ENCODE measurements at regions not wholly inside any gene's neighbourhood (a gene's known extent, or its start where the extent isn't known, plus 50 kb on each side); places are given as distances from the start of the nearest gene placed in this dataset.

GRCh38 chr13:66139250-66139649, 1090.9 kb downstream of the PCDH9 start:
- no peak overlapping the region for H4K8ac ChIP-seq (ENCODE audit: low read depth in 2 of 2, low read length in 2 of 2)
- H3K18ac ChIP-seq (ENCODE audit: low read depth, low read length): no peak overlapping the region
- no peak overlapping the region for H2BK20ac ChIP-seq (ENCODE audit: low read depth, low read length)
- H4K20me1 ChIP-seq (ENCODE audit: insufficient read depth, low read length): no peaks in the 10 kb centered on the region
- in situ Hi-C loops (cut with MboI; ENCODE audit: low sequenced_read_pairs): no loop called here
- no peaks in the 10 kb centered on the region for H3K36me3 ChIP-seq (ENCODE audit: control insufficient read depth, insufficient read depth, low read length)
- H2AFZ ChIP-seq (replicated peaks; ENCODE audit: low read length, poor library complexity): no peak overlapping the region
- BruUV-seq (replicated peaks): no TSS peak
- intact Hi-C loops (cut with micrococcal nuclease): no loop called here
- no peak overlapping the region for H2BK120ac ChIP-seq (ENCODE audit: low read depth, low read length)
- H3K23ac ChIP-seq (ENCODE audit: low read depth, low read length): no peak overlapping the region
- H3K4ac ChIP-seq (ENCODE audit: low read depth, low read length): no peak overlapping the region
- WGBS, 2 experiments (ENCODE audit: extremely low coverage in 2 of 2, insufficient read length in 1 of 2): no CpG with 5 or more reads among the region's 3 CpGs
- dilution Hi-C loops (cut with HindIII; ENCODE audit: low sequenced_read_pairs, unreplicated experiment): no loop called here
- ChIA-PET CTCF (no interaction called here), POLR2A (ENCODE audit: unreplicated experiment) (no interaction called here)
- no peaks in the 10 kb centered on the region for H3K9me3 ChIP-seq (ENCODE audit: control insufficient read depth, insufficient read depth, low read length)
- H2AK5ac ChIP-seq (ENCODE audit: low read depth, low read length): no peak overlapping the region
- no peak overlapping the region for H2BK5ac ChIP-seq (ENCODE audit: low read depth, low read length, poor library complexity, severe bottlenecking)
- no peak overlapping the region for H4K5ac ChIP-seq (ENCODE audit: low read depth, low read length)
- H3K27me3 ChIP-seq (ENCODE audit: control insufficient read depth, insufficient read depth, low read length): no peaks in the 10 kb centered on the region
- no peak overlapping the region for H3K56ac ChIP-seq (ENCODE audit: extremely low read depth, insufficient read depth, low read length)
- no peaks in the 10 kb centered on the region for H3K79me1 ChIP-seq (ENCODE audit: low read depth in 1 of 2, low read length in 2 of 2)
- H3K4me3 ChIP-seq (ENCODE audit: insufficient read depth, low read depth, low read length): no peak overlapping the region
- H3K9me1 ChIP-seq (ENCODE audit: insufficient read depth, low read length): no peaks in the 10 kb centered on the region
- no peak overlapping the region for H4K91ac ChIP-seq (ENCODE audit: insufficient read depth, low read depth, low read length)
- no peak overlapping the region for H3K27ac ChIP-seq (ENCODE audit: insufficient read depth, low read length)
- H3K9ac ChIP-seq (ENCODE audit: low read depth, low read length): no peak overlapping the region
- H2AK9ac ChIP-seq (replicated peaks; ENCODE audit: low read depth, low read length, poor library complexity): no peak overlapping the region
- ATAC-seq (ENCODE audit: low read depth) (no peak), DNase-seq (no peak)
- H3K4me1 ChIP-seq (ENCODE audit: control insufficient read depth, insufficient read depth, low read length): no peaks in the 10 kb centered on the region
- H2BK15ac ChIP-seq (ENCODE audit: low read depth, low read length): no peak overlapping the region
- TF ChIP-seq MAZ (IDR thresholded peaks at IDR 0.05; ENCODE audit: borderline replicate concordance, low read depth, low read length) (no peak), RFX5 (IDR thresholded peaks at IDR 0.05; ENCODE audit: low read depth, low read length) (no peak), USF2 (IDR thresholded peaks at IDR 0.05; ENCODE audit: low read depth, low read length) (no peak), POLR2A (IDR thresholded peaks at IDR 0.05; ENCODE audit: low read depth, low read length) (no peak), CEBPB (IDR thresholded peaks at IDR 0.05; ENCODE audit: low read depth, low read length) (no peak), SMC3 (IDR thresholded peaks at IDR 0.05; ENCODE audit: low read depth, low read length) (no peak), CTCF (conservative IDR thresholded peaks at IDR 0.05; ENCODE audit: low read depth, low read length) (no peak), MXI1 (IDR thresholded peaks at IDR 0.05; ENCODE audit: borderline replicate concordance, low read depth, low read length) (no peak), FOS (IDR thresholded peaks at IDR 0.05; ENCODE audit: low read depth, low read length) (no peak), CHD1 (IDR thresholded peaks at IDR 0.05; ENCODE audit: low read depth, low read length) (no peak), RAD21 (IDR thresholded peaks at IDR 0.05; ENCODE audit: low read length) (no peak), ELK1 (IDR thresholded peaks at IDR 0.05; ENCODE audit: borderline replicate concordance, low read depth, low read length) (no peak), NFE2L2 (IDR thresholded peaks at IDR 0.05; ENCODE audit: low read depth, low read length) (no peak), BHLHE40 (IDR thresholded peaks at IDR 0.05; ENCODE audit: low read depth, low read length) (no peak), MAFK (IDR thresholded peaks at IDR 0.05; ENCODE audit: low read depth, low read length) (no peak), RCOR1 (IDR thresholded peaks at IDR 0.05; ENCODE audit: insufficient replicate concordance, low read length) (no peak)
- no peak overlapping the region for H3K14ac ChIP-seq (replicated peaks; ENCODE audit: low read depth, low read length)
- H3K4me2 ChIP-seq (ENCODE audit: low read depth, low read length): no peak overlapping the region
